Neuronal stem cell (in vitro differentiated cells): ENCODE measurements at regions not wholly inside any gene's neighbourhood (a gene's known extent, or its start where the extent isn't known, plus 50 kb on each side); places are given as distances from the start of the nearest gene placed in this dataset.

Experiments used
- DNase-seq: peaks from one replicate; pipeline ENCODE4 v3.0.0-alpha.2; 2013; ENCODE audit warnings: low spot score
- H2AFZ ChIP-seq: one replicate; pipeline ENCODE4 v1.6.1; 2013; ENCODE audit warnings: mild to moderate bottlenecking, low read length, inconsistent platforms
- H2AK5ac ChIP-seq: 2 replicates; pipeline ENCODE4 v1.6.1; 2013; ENCODE audit warnings: low read depth, mild to moderate bottlenecking, inconsistent platforms, low read length, moderate library complexity, mixed read lengths
- H2BK120ac ChIP-seq: 2 replicates; pipeline ENCODE4 v1.6.1; 2013; ENCODE audit warnings: low read depth, mild to moderate bottlenecking, inconsistent platforms, low read length, moderate library complexity, mixed read lengths
- H2BK12ac ChIP-seq: one replicate; pipeline ENCODE4 v1.6.1; 2013; ENCODE audit warnings: low read length, inconsistent platforms
- H2BK15ac ChIP-seq: 2 replicates; pipeline ENCODE4 v1.6.1; 2013; ENCODE audit warnings: mild to moderate bottlenecking, low read length, inconsistent platforms, mixed read lengths
- H2BK5ac ChIP-seq: one replicate; pipeline ENCODE4 v1.6.1; 2013; ENCODE audit warnings: inconsistent platforms, mild to moderate bottlenecking, low read length, moderate library complexity
- H3K14ac ChIP-seq: one replicate; pipeline ENCODE4 v1.6.1; 2013; ENCODE audit warnings: low read length, inconsistent platforms
- H3K18ac ChIP-seq: 2 replicates; pipeline ENCODE4 v1.6.1; 2013; ENCODE audit warnings: low read length, inconsistent platforms
- H3K23ac ChIP-seq: 2 replicates; pipeline ENCODE4 v1.6.1; 2013; ENCODE audit warnings: low read depth, mild to moderate bottlenecking, mixed read lengths, low read length, inconsistent platforms; ENCODE audit not compliant: poor library complexity
- H3K27ac ChIP-seq: replicated peaks from 3 replicates; pipeline ENCODE4 v1.5.1; 2013; ENCODE audit warnings: low read length, inconsistent platforms
- H3K27me3 ChIP-seq, 3 experiments: 2 replicates each; pipeline ENCODE4 v1.6.1; 2013; ENCODE audit warnings: low read length in 3 of 3, mild to moderate bottlenecking in 2 of 3, inconsistent platforms in 1 of 3, low read depth in 1 of 3, mixed read lengths in 1 of 3, moderate library complexity in 1 of 3; ENCODE audit not compliant: control insufficient read depth in 3 of 3, insufficient read depth in 3 of 3
- H3K36me3 ChIP-seq, 2 donors: replicated peaks in 1 of 2; 2 replicates each; pipeline ENCODE4 v1.6.1; 2013; ENCODE audit warnings: low read length in 2 of 2; ENCODE audit not compliant: control insufficient read depth in 2 of 2, insufficient read depth in 2 of 2
- H3K4ac ChIP-seq: 2 replicates; pipeline ENCODE4 v1.6.1; 2013; ENCODE audit warnings: inconsistent platforms, mild to moderate bottlenecking, low read length, moderate library complexity
- H3K4me1 ChIP-seq, 2 donors: 1 replicate in 1 of 2; 2 replicates in 1 of 2; pipeline ENCODE4 v1.6.1; 2013; ENCODE audit warnings: low read length in 2 of 2, low read depth in 1 of 2; ENCODE audit not compliant: control insufficient read depth in 2 of 2, insufficient read depth in 1 of 2
- H3K4me2 ChIP-seq: one replicate; pipeline ENCODE4 v1.6.1; 2013; ENCODE audit warnings: mild to moderate bottlenecking, low read length, inconsistent platforms; ENCODE audit not compliant: insufficient read depth, poor library complexity, severe bottlenecking
- H3K4me3 ChIP-seq, 2 donors: 2 replicates each; pipeline ENCODE4 v1.5.1; 2013; ENCODE audit warnings: low read length in 2 of 2, mild to moderate bottlenecking in 2 of 2, inconsistent platforms in 1 of 2, moderate library complexity in 1 of 2
- H3K79me1 ChIP-seq: one replicate; pipeline ENCODE4 v1.6.1; 2013; ENCODE audit warnings: low read depth, mild to moderate bottlenecking, inconsistent platforms, low read length, moderate library complexity
- H3K9ac ChIP-seq: one replicate; pipeline ENCODE4 v1.6.1; 2013; ENCODE audit warnings: mild to moderate bottlenecking, low read depth, low read length, inconsistent platforms; ENCODE audit not compliant: poor library complexity
- H3K9me3 ChIP-seq, 2 donors: replicated peaks in 1 of 2; 2 replicates each; pipeline versions ENCODE3 to v1.6.1; 2013; ENCODE audit warnings: low read length in 2 of 2, mild to moderate bottlenecking in 2 of 2, inconsistent platforms in 1 of 2, low read depth in 1 of 2, mixed read lengths in 1 of 2, moderate library complexity in 1 of 2; ENCODE audit not compliant: control insufficient read depth in 2 of 2, insufficient read depth in 1 of 2
- H4K8ac ChIP-seq: one replicate; pipeline ENCODE4 v1.6.1; 2013; ENCODE audit warnings: low read depth, mild to moderate bottlenecking, inconsistent platforms, low read length, moderate library complexity
- H4K91ac ChIP-seq: one replicate; pipeline ENCODE4 v1.6.1; 2013; ENCODE audit warnings: low read length, low read depth, mild to moderate bottlenecking, inconsistent platforms; ENCODE audit not compliant: poor library complexity
- WGBS, 2 donors: extraction: QIAGEN DNeasy Blood & Tissue Kit; methylation state at CpG; one replicate each; pipeline ENCODE4 v1.1.7; 2013; ENCODE audit warnings: missing lambda C conversion rate in 2 of 2, mixed read lengths in 1 of 2; ENCODE audit not compliant: insufficient read length in 2 of 2, insufficient replicate concordance in 1 of 2; ENCODE audit errors: extremely low coverage in 2 of 2; 5-methylcytosine and 5-hydroxymethylcytosine counted together

DNA sequence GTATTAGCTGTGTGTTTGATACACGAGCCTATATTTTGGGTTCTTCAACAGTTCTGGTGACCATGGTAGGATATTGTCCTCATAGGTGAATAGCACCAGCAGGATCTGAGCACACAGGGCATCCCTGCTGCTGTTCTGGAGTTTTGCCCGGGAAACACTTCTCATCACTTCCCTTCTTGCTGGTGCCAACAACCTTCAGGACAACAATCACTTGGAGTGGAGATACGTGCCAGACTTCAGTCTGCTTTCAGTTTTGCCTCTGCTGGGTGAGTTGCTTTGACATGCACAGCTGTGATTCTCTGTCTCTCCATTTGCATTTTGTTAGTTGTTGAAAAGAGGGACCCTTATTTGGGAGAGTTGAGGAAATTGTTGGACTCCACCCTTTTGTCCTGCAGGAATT lies 1347.2 kb upstream of the DDX18 start:
- no peak overlapping the region for H3K4me2 ChIP-seq
- no peak overlapping the region for H2AK5ac ChIP-seq
- H2BK12ac ChIP-seq: no peak overlapping the region
- no peak overlapping the region for H3K23ac ChIP-seq
- peaks cover 0 to 3% of the 10 kb centered on the region in 2 donors for H3K9me3 ChIP-seq
- H2BK15ac ChIP-seq: no peak overlapping the region
- no peak overlapping the region for H4K8ac ChIP-seq
- H3K14ac ChIP-seq: no peak overlapping the region
- no peak overlapping the region for H3K4me3 ChIP-seq
- no peak overlapping the region for H3K4ac ChIP-seq
- WGBS, 2 donors: no CpG with 5 or more reads among the region's 3 CpGs
- no peaks in the 10 kb centered on the region for H3K79me1 ChIP-seq
- no peak overlapping the region for H3K18ac ChIP-seq
- H4K91ac ChIP-seq: no peak overlapping the region
- no peak overlapping the region for H2BK5ac ChIP-seq
- no peak overlapping the region for H3K27ac ChIP-seq
- no peak overlapping the region for H2AFZ ChIP-seq
- no peak overlapping the region for H3K9ac ChIP-seq
- H2BK120ac ChIP-seq: no peak overlapping the region
- no peaks in the 10 kb centered on the region for H3K27me3 ChIP-seq
- no peaks in the 10 kb centered on the region for H3K4me1 ChIP-seq
- no peak for DNase-seq
- no peaks in the 10 kb centered on the region for H3K36me3 ChIP-seq

DNA sequence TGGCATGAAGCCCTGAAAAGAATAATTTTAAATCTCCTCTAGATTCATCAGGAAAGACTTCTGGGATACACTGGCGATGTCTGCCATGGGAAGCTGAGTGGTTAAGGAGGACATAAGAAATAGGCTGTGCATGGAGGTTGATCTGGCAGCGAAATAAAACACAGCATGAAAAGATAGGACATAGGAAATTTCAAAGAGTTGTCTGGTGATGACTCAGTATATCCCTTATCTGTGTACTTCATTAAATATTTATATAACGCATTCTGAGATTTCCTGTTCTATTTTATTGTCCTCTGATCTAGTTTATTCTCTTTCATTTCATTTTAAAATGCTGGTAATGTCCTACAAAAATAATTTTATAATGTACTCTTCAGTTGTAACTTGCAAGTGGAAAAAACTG lies 1337.3 kb upstream of the DDX18 start:
- Histone ChIP-seq H3K4me1 (no peaks in the 10 kb centered on the region), H2AK5ac (no peak overlapping the region), H3K27me3 (no peaks in the 10 kb centered on the region), H3K79me1 (no peaks in the 10 kb centered on the region), H3K4ac (no peak overlapping the region), H3K36me3 (no peaks in the 10 kb centered on the region), H4K8ac (no peak overlapping the region), H3K4me3 (no peak overlapping the region), H2BK5ac (no peak overlapping the region), H2BK120ac (no peak overlapping the region), H3K4me2 (no peak overlapping the region), H2BK15ac (no peak overlapping the region), H3K14ac (no peak overlapping the region), H2BK12ac (no peak overlapping the region), H3K23ac (no peak overlapping the region), H2AFZ (no peak overlapping the region), H3K18ac (no peak overlapping the region), H3K9me3 (no peaks in the 10 kb centered on the region), H4K91ac (no peak overlapping the region), H3K9ac (no peak overlapping the region), H3K27ac (no peak overlapping the region)
- no peak for DNase-seq
- no CpG with 5 or more reads among the region's 3 CpGs for WGBS, 2 donors

DNA sequence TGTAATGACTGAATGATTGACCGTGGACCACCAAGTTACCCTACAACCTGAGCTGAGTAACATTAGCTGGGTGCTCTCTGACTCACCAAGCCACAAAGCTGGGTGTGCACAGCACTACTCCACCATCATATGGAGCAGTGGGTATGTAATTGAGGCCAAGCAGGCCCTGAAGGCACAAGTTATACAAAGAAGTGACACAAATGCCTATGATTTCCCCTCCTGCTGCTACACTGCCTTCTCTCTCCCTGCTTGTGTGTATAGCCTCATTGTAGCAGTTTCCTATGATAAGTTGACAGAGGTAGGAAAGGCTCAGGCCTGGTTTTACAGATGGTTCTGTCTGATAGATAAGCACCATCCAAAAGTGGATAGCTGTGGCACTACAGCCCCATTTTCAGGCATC lies 1327.2 kb upstream of the DDX18 start:
- no peak overlapping the region for H3K18ac ChIP-seq

DNA sequence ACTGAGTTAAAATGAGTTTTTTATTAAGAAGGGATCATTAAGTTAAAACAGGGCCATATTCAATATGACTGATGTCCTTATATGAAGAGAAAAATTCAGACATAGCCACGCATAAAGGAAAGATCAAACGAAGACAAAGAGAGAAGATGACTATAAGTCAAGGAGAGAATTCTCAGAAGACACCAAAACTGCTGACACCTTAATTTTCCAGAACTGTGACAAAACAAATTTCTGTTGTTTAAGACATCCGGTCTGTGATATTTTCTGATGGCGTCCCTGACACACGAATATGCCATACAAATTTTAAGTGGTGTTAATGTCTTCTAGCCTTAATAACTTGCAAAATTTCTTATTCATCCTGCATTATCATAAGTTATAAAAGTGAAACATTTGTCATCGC lies 1325.2 kb upstream of the DDX18 start:
- Histone ChIP-seq H3K79me1 (no peaks in the 10 kb centered on the region), H3K36me3 (no peaks in the 10 kb centered on the region), H3K4me2 (no peak overlapping the region), H3K27ac (no peak overlapping the region), H2BK120ac (no peak overlapping the region), H3K23ac (no peak overlapping the region), H3K4ac (no peak overlapping the region), H4K8ac (no peak overlapping the region), H3K14ac (no peak overlapping the region), H2BK15ac (no peak overlapping the region), H3K4me3 (no peak overlapping the region), H3K9me3 (peaks cover 0 to 2% of the 10 kb centered on the region in 2 donors), H3K4me1 (no peaks in the 10 kb centered on the region), H3K27me3 (no peaks in the 10 kb centered on the region), H3K18ac (no peak overlapping the region), H2AK5ac (no peak overlapping the region), H2AFZ (no peak overlapping the region), H2BK5ac (no peak overlapping the region), H2BK12ac (no peak overlapping the region), H4K91ac (no peak overlapping the region), H3K9ac (no peak overlapping the region)
- no peak for DNase-seq
- WGBS, 2 donors: no CpG with 5 or more reads among the region's 6 CpGs

More for the DNA sequence above, 1327.2 kb upstream of the DDX18 start:
- Histone ChIP-seq H4K91ac (no peak overlapping the region), H3K9me3 (peaks cover 0 to 3% of the 10 kb centered on the region in 2 donors), H3K4me1 (no peaks in the 10 kb centered on the region), H3K9ac (no peak overlapping the region), H3K36me3 (no peaks in the 10 kb centered on the region), H2BK120ac (no peak overlapping the region), H2BK12ac (no peak overlapping the region), H3K4me3 (no peak overlapping the region), H3K23ac (no peak overlapping the region), H3K27ac (no peak overlapping the region), H2AK5ac (no peak overlapping the region), H3K4ac (no peak overlapping the region), H2BK5ac (no peak overlapping the region), H3K14ac (no peak overlapping the region), H3K79me1 (no peaks in the 10 kb centered on the region), H2BK15ac (no peak overlapping the region), H2AFZ (no peak overlapping the region), H3K27me3 (no peaks in the 10 kb centered on the region), H3K4me2 (no peak overlapping the region), H4K8ac (no peak overlapping the region)
- DNase-seq: no peak
- no CpG with 5 or more reads among the region's 1 CpG for WGBS, 2 donors
